ENCODE measurements at regions not wholly inside any gene's neighbourhood (a gene's known extent, or its start where the extent isn't known, plus 50 kb on each side); places are given as distances from the start of the nearest gene placed in this dataset.

DNA sequence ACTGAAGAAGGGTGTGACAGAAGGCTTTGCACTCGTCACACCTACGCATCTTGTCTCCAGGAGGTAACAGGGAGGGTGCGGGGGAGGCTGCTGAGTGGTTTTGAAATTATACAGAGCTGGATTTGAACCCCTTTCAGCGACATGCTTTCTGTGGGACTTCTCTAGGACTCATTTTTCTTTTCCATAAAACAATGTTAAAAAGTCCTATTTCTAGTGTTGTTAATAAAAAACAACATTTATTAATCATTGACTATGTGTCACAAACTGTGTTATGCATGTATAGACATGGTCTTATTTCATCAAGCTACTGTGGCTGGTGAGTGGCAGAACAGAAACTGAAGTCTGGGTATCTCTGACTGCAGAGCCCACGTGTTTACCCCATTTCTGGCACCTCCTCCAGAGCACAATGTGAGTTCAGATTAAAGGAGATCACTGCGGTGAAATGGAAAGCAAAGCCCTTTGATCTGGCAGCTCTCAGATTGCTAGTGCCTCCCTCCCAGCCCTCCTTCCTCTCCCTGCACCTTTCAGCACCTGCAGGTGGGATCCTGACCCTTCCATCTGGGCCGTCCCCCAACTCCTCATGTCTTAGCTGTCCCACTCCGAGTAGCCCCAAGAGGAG, 315.5 kb upstream of the MYT1L start:
- TF ChIP-seq, protein P1, sequence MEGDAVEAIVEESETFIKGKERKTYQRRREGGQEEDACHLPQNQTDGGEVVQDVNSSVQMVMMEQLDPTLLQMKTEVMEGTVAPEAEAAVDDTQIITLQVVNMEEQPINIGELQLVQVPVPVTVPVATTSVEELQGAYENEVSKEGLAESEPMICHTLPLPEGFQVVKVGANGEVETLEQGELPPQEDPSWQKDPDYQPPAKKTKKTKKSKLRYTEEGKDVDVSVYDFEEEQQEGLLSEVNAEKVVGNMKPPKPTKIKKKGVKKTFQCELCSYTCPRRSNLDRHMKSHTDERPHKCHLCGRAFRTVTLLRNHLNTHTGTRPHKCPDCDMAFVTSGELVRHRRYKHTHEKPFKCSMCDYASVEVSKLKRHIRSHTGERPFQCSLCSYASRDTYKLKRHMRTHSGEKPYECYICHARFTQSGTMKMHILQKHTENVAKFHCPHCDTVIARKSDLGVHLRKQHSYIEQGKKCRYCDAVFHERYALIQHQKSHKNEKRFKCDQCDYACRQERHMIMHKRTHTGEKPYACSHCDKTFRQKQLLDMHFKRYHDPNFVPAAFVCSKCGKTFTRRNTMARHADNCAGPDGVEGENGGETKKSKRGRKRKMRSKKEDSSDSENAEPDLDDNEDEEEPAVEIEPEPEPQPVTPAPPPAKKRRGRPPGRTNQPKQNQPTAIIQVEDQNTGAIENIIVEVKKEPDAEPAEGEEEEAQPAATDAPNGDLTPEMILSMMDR (IDR thresholded peaks at IDR 0.05) = no peak
- no peak for TF ChIP-seq POLR2A (IDR thresholded peaks at IDR 0.05)
